AG04450 (cell line): ENCODE measurements at regions not wholly inside any gene's neighbourhood (a gene's known extent, or its start where the extent isn't known, plus 50 kb on each side); places are given as distances from the start of the nearest gene placed in this dataset.

Source experiments
- CTCF ChIA-PET: fragments of 300-600, 350-600 bp; formaldehyde crosslinking; extraction: SDS; loops from one replicate; lab custom pipeline; 2022; ENCODE audit warnings: antibody characterized with exemption, inconsistent platforms; lab: Charles Lee
- POLR2A ChIA-PET: fragments of 350-600 bp; formaldehyde crosslinking; extraction: SDS; loops from one replicate; lab custom pipeline; 2021; ENCODE audit warnings: antibody characterized with exemption, inconsistent platforms; lab: Yijun Ruan, JAX
- DNase-seq: peaks from one replicate; pipeline ENCODE4 v3.0.0-alpha.2; 2011; ENCODE audit warnings: low read depth, low spot score
- H3K27ac ChIP-seq: one replicate; pipeline ENCODE4 v1.5.1; 2012; ENCODE audit warnings: low read depth, low read length, control low read depth
- H3K27me3 ChIP-seq: one replicate; pipeline ENCODE4 v1.6.0; 2012; ENCODE audit warnings: low read length; ENCODE audit not compliant: control insufficient read depth, insufficient read depth
- H3K4me3 ChIP-seq: 2 replicates; pipeline ENCODE4 v1.5.1; 2011; ENCODE audit warnings: mild to moderate bottlenecking, low read depth, low read length, control low read depth
- H3K9me3 ChIP-seq: 2 replicates; pipeline ENCODE4 v1.5.1; 2012; ENCODE audit warnings: low read length; ENCODE audit not compliant: control insufficient read depth, insufficient read depth
- CTCF ChIP-seq: IDR thresholded peaks from 2 replicates; pipeline ENCODE4 v1.5.1; 2011; ENCODE audit warnings: low read depth, low read length, control low read depth, inconsistent platforms

- no peak for DNase-seq
Observed at GRCh38 chrX:727738-728621, 97.4 kb downstream of the SHOX start.

GRCh38 chrX:725971-726370 lies 95.4 kb downstream of the SHOX start:
- TF ChIP-seq CTCF = no peak
- Histone ChIP-seq H3K27me3 (no peaks in the 10 kb centered on the region), H3K27ac (no peak overlapping the region), H3K9me3 (peaks cover 54% of the 10 kb centered on the region), H3K4me3 (no peak overlapping the region)
- ChIA-PET CTCF (no interaction called here), POLR2A (no interaction called here)
- DNase-seq = no peak

More at GRCh38 chrX:727738-728621, 97.4 kb downstream of the SHOX start:
- ChIA-PET CTCF (no interaction called here), POLR2A (no interaction called here)
- Histone ChIP-seq H3K4me3 (no peak overlapping the region), H3K9me3 (peaks cover 62% of the 10 kb centered on the region), H3K27me3 (no peaks in the 10 kb centered on the region), H3K27ac (no peak overlapping the region)
- no peak for TF ChIP-seq CTCF

GRCh38 chrX:724256-724655 lies 93.7 kb downstream of the SHOX start:
- TF ChIP-seq CTCF = no peak
- Histone ChIP-seq H3K9me3 (peaks cover 48% of the 10 kb centered on the region), H3K27me3 (no peaks in the 10 kb centered on the region), H3K27ac (no peak overlapping the region), H3K4me3 (no peak overlapping the region)
- ChIA-PET POLR2A (no interaction called here), CTCF (no interaction called here)
- no peak for DNase-seq

- no peak overlapping the region for H3K27ac ChIP-seq
- no peak for TF ChIP-seq CTCF
- no peak for DNase-seq
Observed at GRCh38 chrX:723781-724180, 93.2 kb downstream of the SHOX start.

GRCh38 chrX:721354-721753 lies 90.8 kb downstream of the SHOX start:
- DNase-seq = no peak
- TF ChIP-seq CTCF = no peak
- no peak overlapping the region for H3K4me3 ChIP-seq
- ChIA-PET POLR2A (no interaction called here), CTCF (no interaction called here)
- H3K9me3 ChIP-seq = peaks cover 48% of the 10 kb centered on the region
- no peak overlapping the region for H3K27ac ChIP-seq
- no peaks in the 10 kb centered on the region for H3K27me3 ChIP-seq

More at GRCh38 chrX:723781-724180, 93.2 kb downstream of the SHOX start:
- POLR2A ChIA-PET = no interaction called here
- Histone ChIP-seq H3K27me3 (no peaks in the 10 kb centered on the region), H3K9me3 (peaks cover 46% of the 10 kb centered on the region), H3K4me3 (no peak overlapping the region)
- CTCF ChIA-PET = no interaction called here
